ENCODE measurements at regions not wholly inside any gene's neighbourhood (a gene's known extent, or its start where the extent isn't known, plus 50 kb on each side); places are given as distances from the start of the nearest gene placed in this dataset.

GRCh38 chr2:60400462-60401246 lies 152.8 kb downstream of the BCL11A start:
- TF ChIP-seq, protein P1, sequence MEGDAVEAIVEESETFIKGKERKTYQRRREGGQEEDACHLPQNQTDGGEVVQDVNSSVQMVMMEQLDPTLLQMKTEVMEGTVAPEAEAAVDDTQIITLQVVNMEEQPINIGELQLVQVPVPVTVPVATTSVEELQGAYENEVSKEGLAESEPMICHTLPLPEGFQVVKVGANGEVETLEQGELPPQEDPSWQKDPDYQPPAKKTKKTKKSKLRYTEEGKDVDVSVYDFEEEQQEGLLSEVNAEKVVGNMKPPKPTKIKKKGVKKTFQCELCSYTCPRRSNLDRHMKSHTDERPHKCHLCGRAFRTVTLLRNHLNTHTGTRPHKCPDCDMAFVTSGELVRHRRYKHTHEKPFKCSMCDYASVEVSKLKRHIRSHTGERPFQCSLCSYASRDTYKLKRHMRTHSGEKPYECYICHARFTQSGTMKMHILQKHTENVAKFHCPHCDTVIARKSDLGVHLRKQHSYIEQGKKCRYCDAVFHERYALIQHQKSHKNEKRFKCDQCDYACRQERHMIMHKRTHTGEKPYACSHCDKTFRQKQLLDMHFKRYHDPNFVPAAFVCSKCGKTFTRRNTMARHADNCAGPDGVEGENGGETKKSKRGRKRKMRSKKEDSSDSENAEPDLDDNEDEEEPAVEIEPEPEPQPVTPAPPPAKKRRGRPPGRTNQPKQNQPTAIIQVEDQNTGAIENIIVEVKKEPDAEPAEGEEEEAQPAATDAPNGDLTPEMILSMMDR (IDR thresholded peaks at IDR 0.05; ENCODE audit: low read depth, low read length): no peak
- H3K4me3 ChIP-seq (ENCODE audit: low read depth, low read length): no peak overlapping the region

GRCh38 chr2:60394463-60394862 lies 159.0 kb downstream of the BCL11A start:
- H3K4me3 ChIP-seq (ENCODE audit: low read depth, low read length): no peak overlapping the region
- TF ChIP-seq, protein P1 (IDR thresholded peaks at IDR 0.05; ENCODE audit: low read depth, low read length): no peak

DNA sequence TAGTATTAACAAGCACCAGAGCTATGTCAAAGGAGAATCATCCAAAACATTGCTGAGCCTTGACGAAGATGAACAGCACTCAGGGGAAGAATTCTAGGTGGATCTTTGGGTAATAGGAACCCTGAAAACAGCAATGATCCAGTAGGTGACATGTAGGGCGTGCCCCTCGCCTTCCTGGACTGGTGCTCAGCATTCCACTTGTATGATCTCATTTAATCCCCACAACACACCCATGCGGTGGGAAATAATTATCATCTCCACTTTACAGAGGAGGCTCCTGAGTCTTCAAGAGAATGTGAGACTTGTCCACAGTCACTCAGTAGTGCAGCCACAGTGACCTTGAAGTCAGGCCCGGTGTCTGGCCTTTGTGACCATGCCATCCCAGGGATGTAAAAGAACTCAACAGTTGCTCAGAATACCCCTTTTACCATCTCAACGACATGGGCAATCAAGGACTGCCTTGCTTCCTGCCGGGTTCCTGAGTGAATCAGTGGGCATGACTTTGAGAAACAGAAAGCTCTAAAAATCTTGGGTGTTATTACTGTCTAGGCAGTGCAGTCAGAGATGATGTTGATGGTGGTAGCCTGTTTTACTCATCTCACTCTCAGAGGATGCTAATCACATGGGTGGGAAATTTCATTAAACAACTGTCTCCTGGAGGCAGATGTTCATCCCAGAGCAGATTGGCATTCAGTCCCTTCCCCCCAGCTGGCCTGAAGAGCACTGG lies 161.6 kb downstream of the BCL11A start:
- TF ChIP-seq, protein P1 (IDR thresholded peaks at IDR 0.05; ENCODE audit: low read depth, low read length): no peak
- no peak overlapping the region for H3K4me3 ChIP-seq (ENCODE audit: low read depth, low read length)

GRCh38 chr2:60391230-60391629 lies 162.2 kb downstream of the BCL11A start:
- no peak overlapping the region for H3K4me3 ChIP-seq (ENCODE audit: low read depth, low read length)
- TF ChIP-seq, protein P1 (IDR thresholded peaks at IDR 0.05; ENCODE audit: low read depth, low read length): no peak

DNA sequence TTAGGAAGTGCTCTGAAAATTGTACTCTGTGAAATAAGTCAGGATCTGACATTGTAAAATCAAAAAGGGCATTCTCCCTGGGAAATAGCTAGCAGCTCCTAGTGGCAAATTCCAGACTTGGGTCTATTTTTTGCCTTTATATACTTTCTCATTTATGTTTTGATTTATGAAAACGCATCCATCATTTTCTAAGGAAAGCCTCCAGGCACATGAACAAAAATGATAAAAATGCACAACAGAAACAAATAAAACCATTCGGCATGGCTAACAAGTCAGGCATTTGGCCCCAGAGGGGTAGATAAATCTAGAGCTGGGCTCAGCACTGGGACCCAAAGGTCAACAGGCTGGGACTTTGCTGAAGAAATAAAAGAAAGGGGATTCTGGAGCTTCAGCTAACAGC lies 167.0 kb downstream of the BCL11A start:
- TF ChIP-seq, protein P1 (IDR thresholded peaks at IDR 0.05; ENCODE audit: low read depth, low read length): no peak
- no peak overlapping the region for H3K4me3 ChIP-seq (ENCODE audit: low read depth, low read length)

- H3K4me3 ChIP-seq (ENCODE audit: low read depth, low read length): no peak overlapping the region
- TF ChIP-seq, protein P1 (IDR thresholded peaks at IDR 0.05; ENCODE audit: low read depth, low read length): no peak
Observed at GRCh38 chr2:60385648-60386047, 167.8 kb downstream of the BCL11A start.

All from WI38 (cell line).